Calu3 (cell line): ENCODE measurements at regions not wholly inside any gene's neighbourhood (a gene's known extent, or its start where the extent isn't known, plus 50 kb on each side); places are given as distances from the start of the nearest gene placed in this dataset.

Experiments
- BruUV-seq: library from RNA; stranded (reverse); fragments of 400-500 nt; replicated peaks from 2 replicates; lab custom pipeline; 2021; lab: Mats Ljungman, UMichigan
- CTCF ChIA-PET: fragments of 300-600 bp; sonication (Branson Sonifier 250); formaldehyde crosslinking; loops from one replicate; lab custom pipeline; 2022; ENCODE audit warnings: antibody characterized with exemption; lab: Charles Lee
- DNase-seq: peaks from one replicate; pipeline ENCODE4 v3.0.0; 2022
- H3K27ac Mint-ChIP-seq: one replicate; pipeline ENCODE4 v1.8.0; 2022; ENCODE audit warnings: mixed read lengths; ENCODE audit not compliant: unreplicated experiment
- H3K27me3 Mint-ChIP-seq: one replicate; pipeline ENCODE4 v1.8.0; 2022; ENCODE audit warnings: mixed read lengths; ENCODE audit not compliant: unreplicated experiment
- H3K36me3 Mint-ChIP-seq: one replicate; pipeline ENCODE4 v1.8.0; 2022; ENCODE audit warnings: mild to moderate bottlenecking, moderate library complexity, mixed read lengths; ENCODE audit not compliant: insufficient read depth, unreplicated experiment
- H3K4me1 Mint-ChIP-seq: one replicate; pipeline ENCODE4 v1.8.0; 2022; ENCODE audit warnings: mild to moderate bottlenecking, low read depth, mixed read lengths; ENCODE audit not compliant: unreplicated experiment
- H3K4me3 Mint-ChIP-seq: one replicate; pipeline ENCODE4 v1.8.0; 2022; ENCODE audit warnings: mild to moderate bottlenecking, low read depth, moderate library complexity, mixed read lengths; ENCODE audit not compliant: unreplicated experiment
- H3K9me3 Mint-ChIP-seq: one replicate; pipeline ENCODE4 v1.8.0; 2022; ENCODE audit warnings: low read depth, mixed read lengths; ENCODE audit not compliant: unreplicated experiment
- intact Hi-C: fragments of 100-400 bp; cut with micrococcal nuclease; formaldehyde crosslinking; loops from one replicate; pipeline ENCODE4 v1.10.0; 2022; ENCODE audit not compliant: unreplicated experiment
- TF ChIP-seq, protein P1 (sequence below): fragments of 200-600 bp; IDR thresholded peaks from one replicate; pipeline ENCODE4 v1.8.0; 2022; ENCODE audit warnings: antibody characterized with exemption; ENCODE audit not compliant: unreplicated experiment

GRCh38 chr12:13602172-13602571, 379.2 kb downstream of the GRIN2B start:
- BruUV-seq: no TSS peak
- TF ChIP-seq, protein P1, sequence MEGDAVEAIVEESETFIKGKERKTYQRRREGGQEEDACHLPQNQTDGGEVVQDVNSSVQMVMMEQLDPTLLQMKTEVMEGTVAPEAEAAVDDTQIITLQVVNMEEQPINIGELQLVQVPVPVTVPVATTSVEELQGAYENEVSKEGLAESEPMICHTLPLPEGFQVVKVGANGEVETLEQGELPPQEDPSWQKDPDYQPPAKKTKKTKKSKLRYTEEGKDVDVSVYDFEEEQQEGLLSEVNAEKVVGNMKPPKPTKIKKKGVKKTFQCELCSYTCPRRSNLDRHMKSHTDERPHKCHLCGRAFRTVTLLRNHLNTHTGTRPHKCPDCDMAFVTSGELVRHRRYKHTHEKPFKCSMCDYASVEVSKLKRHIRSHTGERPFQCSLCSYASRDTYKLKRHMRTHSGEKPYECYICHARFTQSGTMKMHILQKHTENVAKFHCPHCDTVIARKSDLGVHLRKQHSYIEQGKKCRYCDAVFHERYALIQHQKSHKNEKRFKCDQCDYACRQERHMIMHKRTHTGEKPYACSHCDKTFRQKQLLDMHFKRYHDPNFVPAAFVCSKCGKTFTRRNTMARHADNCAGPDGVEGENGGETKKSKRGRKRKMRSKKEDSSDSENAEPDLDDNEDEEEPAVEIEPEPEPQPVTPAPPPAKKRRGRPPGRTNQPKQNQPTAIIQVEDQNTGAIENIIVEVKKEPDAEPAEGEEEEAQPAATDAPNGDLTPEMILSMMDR: no peak
- intact Hi-C loops: no loop called here
- Mint-ChIP-seq H3K27me3 (peaks cover 11% of the 10 kb centered on the region), H3K36me3 (no peaks in the 10 kb centered on the region), H3K4me3 (no peak overlapping the region), H3K27ac (no peak overlapping the region), H3K9me3 (peaks cover 3% of the 10 kb centered on the region), H3K4me1 (no peaks in the 10 kb centered on the region)
- CTCF ChIA-PET: no interaction called here
- no peak for DNase-seq

DNA sequence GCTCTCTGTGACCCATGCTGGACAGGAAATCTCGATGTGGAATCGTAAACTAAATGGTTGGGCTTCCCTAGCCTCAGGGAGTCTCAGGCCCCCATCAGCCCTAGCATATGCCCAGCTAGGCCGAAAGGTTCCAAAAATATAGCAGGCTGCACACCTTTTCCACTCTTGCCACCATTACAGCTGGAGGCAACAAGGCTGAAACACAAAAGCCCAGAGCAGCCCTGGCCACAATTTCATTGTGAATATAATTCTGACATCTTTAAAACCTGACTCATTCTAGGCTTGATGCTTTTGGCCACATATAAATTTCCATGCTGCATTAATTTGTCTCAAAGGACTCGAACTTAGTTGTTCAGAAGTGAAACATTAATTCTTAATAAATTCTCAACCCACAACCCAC, 382.2 kb downstream of the GRIN2B start:
- no peak overlapping the region for H3K4me3 Mint-ChIP-seq
- no peak for DNase-seq
- CTCF ChIA-PET: no interaction called here
- TF ChIP-seq, protein P1: no peak
- H3K9me3 Mint-ChIP-seq: no peaks in the 10 kb centered on the region
- intact Hi-C loops: no loop called here
- no peak overlapping the region for H3K27ac Mint-ChIP-seq
- H3K36me3 Mint-ChIP-seq: no peaks in the 10 kb centered on the region
- peaks cover 11% of the 10 kb centered on the region for H3K27me3 Mint-ChIP-seq
- BruUV-seq: no TSS peak
- H3K4me1 Mint-ChIP-seq: no peaks in the 10 kb centered on the region

- DNase-seq: no peak
- TF ChIP-seq, protein P1: no peak
- Mint-ChIP-seq H3K36me3 (no peaks in the 10 kb centered on the region), H3K9me3 (no peaks in the 10 kb centered on the region), H3K4me3 (no peak overlapping the region), H3K4me1 (no peaks in the 10 kb centered on the region), H3K27me3 (peaks cover 11% of the 10 kb centered on the region), H3K27ac (no peak overlapping the region)
- BruUV-seq: no TSS peak
- CTCF ChIA-PET: interaction anchor here (0.6 kb wide), 1 partner anchor 128 kb away, joined by 3 read pairs; no protein-coding TSS in a partner anchor
- intact Hi-C loops: no loop called here
Measured at GRCh38 chr12:13597837-13598236, 383.6 kb downstream of the GRIN2B start.

DNA sequence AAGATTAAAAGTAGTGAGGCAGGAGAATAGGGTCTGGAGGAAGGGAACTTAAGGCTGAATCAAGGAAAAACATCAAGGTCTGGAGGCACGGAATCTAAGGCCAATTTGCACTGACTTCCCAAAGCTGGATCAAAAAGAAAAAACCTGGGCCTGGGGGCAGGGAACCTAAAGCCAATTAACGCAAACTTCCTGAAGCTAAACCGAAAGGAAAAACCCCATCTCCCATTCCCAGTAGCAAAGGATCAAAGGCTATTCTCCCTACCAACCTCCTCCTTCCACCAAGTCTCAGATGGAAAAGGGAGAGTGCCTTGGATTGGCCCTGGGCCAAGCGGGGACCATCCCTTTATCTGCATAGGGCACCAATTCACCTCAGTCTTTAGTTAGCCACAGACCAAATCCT, 384.2 kb downstream of the GRIN2B start:
- no peak overlapping the region for H3K27ac Mint-ChIP-seq
- no TSS peak for BruUV-seq
- no peaks in the 10 kb centered on the region for H3K9me3 Mint-ChIP-seq
- no peak for DNase-seq
- intact Hi-C loops: no loop called here
- H3K4me3 Mint-ChIP-seq: no peak overlapping the region
- CTCF ChIA-PET: interaction anchor here (0.5 kb wide), 1 partner anchor 17 kb away, joined by 4 read pairs; no protein-coding TSS in a partner anchor
- H3K36me3 Mint-ChIP-seq: no peaks in the 10 kb centered on the region
- peaks cover 11% of the 10 kb centered on the region for H3K27me3 Mint-ChIP-seq
- peaks cover 5% of the 10 kb centered on the region for H3K4me1 Mint-ChIP-seq
- TF ChIP-seq, protein P1: no peak
